ENCODE measurements at regions not wholly inside any gene's neighbourhood (a gene's known extent, or its start where the extent isn't known, plus 50 kb on each side); places are given as distances from the start of the nearest gene placed in this dataset.

- TF ChIP-seq, protein P1, sequence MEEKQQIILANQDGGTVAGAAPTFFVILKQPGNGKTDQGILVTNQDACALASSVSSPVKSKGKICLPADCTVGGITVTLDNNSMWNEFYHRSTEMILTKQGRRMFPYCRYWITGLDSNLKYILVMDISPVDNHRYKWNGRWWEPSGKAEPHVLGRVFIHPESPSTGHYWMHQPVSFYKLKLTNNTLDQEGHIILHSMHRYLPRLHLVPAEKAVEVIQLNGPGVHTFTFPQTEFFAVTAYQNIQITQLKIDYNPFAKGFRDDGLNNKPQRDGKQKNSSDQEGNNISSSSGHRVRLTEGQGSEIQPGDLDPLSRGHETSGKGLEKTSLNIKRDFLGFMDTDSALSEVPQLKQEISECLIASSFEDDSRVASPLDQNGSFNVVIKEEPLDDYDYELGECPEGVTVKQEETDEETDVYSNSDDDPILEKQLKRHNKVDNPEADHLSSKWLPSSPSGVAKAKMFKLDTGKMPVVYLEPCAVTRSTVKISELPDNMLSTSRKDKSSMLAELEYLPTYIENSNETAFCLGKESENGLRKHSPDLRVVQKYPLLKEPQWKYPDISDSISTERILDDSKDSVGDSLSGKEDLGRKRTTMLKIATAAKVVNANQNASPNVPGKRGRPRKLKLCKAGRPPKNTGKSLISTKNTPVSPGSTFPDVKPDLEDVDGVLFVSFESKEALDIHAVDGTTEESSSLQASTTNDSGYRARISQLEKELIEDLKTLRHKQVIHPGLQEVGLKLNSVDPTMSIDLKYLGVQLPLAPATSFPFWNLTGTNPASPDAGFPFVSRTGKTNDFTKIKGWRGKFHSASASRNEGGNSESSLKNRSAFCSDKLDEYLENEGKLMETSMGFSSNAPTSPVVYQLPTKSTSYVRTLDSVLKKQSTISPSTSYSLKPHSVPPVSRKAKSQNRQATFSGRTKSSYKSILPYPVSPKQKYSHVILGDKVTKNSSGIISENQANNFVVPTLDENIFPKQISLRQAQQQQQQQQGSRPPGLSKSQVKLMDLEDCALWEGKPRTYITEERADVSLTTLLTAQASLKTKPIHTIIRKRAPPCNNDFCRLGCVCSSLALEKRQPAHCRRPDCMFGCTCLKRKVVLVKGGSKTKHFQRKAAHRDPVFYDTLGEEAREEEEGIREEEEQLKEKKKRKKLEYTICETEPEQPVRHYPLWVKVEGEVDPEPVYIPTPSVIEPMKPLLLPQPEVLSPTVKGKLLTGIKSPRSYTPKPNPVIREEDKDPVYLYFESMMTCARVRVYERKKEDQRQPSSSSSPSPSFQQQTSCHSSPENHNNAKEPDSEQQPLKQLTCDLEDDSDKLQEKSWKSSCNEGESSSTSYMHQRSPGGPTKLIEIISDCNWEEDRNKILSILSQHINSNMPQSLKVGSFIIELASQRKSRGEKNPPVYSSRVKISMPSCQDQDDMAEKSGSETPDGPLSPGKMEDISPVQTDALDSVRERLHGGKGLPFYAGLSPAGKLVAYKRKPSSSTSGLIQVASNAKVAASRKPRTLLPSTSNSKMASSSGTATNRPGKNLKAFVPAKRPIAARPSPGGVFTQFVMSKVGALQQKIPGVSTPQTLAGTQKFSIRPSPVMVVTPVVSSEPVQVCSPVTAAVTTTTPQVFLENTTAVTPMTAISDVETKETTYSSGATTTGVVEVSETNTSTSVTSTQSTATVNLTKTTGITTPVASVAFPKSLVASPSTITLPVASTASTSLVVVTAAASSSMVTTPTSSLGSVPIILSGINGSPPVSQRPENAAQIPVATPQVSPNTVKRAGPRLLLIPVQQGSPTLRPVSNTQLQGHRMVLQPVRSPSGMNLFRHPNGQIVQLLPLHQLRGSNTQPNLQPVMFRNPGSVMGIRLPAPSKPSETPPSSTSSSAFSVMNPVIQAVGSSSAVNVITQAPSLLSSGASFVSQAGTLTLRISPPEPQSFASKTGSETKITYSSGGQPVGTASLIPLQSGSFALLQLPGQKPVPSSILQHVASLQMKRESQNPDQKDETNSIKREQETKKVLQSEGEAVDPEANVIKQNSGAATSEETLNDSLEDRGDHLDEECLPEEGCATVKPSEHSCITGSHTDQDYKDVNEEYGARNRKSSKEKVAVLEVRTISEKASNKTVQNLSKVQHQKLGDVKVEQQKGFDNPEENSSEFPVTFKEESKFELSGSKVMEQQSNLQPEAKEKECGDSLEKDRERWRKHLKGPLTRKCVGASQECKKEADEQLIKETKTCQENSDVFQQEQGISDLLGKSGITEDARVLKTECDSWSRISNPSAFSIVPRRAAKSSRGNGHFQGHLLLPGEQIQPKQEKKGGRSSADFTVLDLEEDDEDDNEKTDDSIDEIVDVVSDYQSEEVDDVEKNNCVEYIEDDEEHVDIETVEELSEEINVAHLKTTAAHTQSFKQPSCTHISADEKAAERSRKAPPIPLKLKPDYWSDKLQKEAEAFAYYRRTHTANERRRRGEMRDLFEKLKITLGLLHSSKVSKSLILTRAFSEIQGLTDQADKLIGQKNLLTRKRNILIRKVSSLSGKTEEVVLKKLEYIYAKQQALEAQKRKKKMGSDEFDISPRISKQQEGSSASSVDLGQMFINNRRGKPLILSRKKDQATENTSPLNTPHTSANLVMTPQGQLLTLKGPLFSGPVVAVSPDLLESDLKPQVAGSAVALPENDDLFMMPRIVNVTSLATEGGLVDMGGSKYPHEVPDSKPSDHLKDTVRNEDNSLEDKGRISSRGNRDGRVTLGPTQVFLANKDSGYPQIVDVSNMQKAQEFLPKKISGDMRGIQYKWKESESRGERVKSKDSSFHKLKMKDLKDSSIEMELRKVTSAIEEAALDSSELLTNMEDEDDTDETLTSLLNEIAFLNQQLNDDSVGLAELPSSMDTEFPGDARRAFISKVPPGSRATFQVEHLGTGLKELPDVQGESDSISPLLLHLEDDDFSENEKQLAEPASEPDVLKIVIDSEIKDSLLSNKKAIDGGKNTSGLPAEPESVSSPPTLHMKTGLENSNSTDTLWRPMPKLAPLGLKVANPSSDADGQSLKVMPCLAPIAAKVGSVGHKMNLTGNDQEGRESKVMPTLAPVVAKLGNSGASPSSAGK (IDR thresholded peaks at IDR 0.05): no peak
- TF ChIP-seq ZNF41 (CRISPR knock-in tag; conservative IDR thresholded peaks at IDR 0.05): no peak
- no peak for TF ChIP-seq HINFP (tag; conservative IDR thresholded peaks at IDR 0.05; ENCODE audit: low read depth)
- no peak for TF ChIP-seq ZNF436 (CRISPR knock-in tag; IDR thresholded peaks at IDR 0.05)
- no peak for TF ChIP-seq KLF10 (CRISPR knock-in tag; IDR thresholded peaks at IDR 0.05)
- TF ChIP-seq POLR2B (IDR thresholded peaks at IDR 0.05; ENCODE audit: low read depth, partially characterized antibody): no peak
- TF ChIP-seq, protein P2, sequence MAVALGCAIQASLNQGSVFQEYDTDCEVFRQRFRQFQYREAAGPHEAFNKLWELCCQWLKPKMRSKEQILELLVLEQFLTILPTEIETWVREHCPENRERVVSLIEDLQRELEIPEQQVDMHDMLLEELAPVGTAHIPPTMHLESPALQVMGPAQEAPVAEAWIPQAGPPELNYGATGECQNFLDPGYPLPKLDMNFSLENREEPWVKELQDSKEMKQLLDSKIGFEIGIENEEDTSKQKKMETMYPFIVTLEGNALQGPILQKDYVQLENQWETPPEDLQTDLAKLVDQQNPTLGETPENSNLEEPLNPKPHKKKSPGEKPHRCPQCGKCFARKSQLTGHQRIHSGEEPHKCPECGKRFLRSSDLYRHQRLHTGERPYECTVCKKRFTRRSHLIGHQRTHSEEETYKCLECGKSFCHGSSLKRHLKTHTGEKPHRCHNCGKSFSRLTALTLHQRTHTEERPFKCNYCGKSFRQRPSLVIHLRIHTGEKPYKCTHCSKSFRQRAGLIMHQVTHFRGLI (CRISPR knock-in tag; IDR thresholded peaks at IDR 0.05): no peak
- no peak for TF ChIP-seq SREBF2 (CRISPR knock-in tag; IDR thresholded peaks at IDR 0.05)
- TF ChIP-seq GTF2F1 (IDR thresholded peaks at IDR 0.05; ENCODE audit: low read depth, low read length): no peak
- no peak for TF ChIP-seq ZNF780A (CRISPR knock-in tag; IDR thresholded peaks at IDR 0.05)
- TF ChIP-seq ZNF121 (CRISPR knock-in tag; conservative IDR thresholded peaks at IDR 0.05): peak; percentile 84
- TF ChIP-seq ZBTB17 (CRISPR knock-in tag; IDR thresholded peaks at IDR 0.05): no peak
- no peak for TF ChIP-seq ERF (CRISPR knock-in tag; IDR thresholded peaks at IDR 0.05)
- TF ChIP-seq TBP (optimal IDR thresholded peaks at IDR 0.05; ENCODE audit: low read depth, low read length): no peak
These were observed 121.6 kb downstream of the BAMBI start (continued) for GRCh38 chr10:28798964-28799363.
